ENCODE measurements at regions not wholly inside any gene's neighbourhood (a gene's known extent, or its start where the extent isn't known, plus 50 kb on each side); places are given as distances from the start of the nearest gene placed in this dataset.
A peak's percentile ranks its signal among the peaks of the same experiment; 100 is the strongest.
"Not testable (repeated sequence)": the region's sequence is repeated elsewhere in the genome, so short reads cannot be mapped to it uniquely, and the experiment has no call there.

GRCh38 chr3:3984053-3984452 is 184.8 kb downstream of the LRRN1 start:
- no peak overlapping the region for H3K27ac ChIP-seq (ENCODE audit: low read length)
- no peaks in the 10 kb centered on the region for H3K9me3 ChIP-seq (ENCODE audit: control insufficient read depth, low read length)
- WGBS = 90% methylated on average over 6 of the region's 6 CpGs
- DNase-seq = peak in 1 of 3 donors; percentile 20
- intact Hi-C loops (cut with DNase I) = no loop called here
- no peaks in the 10 kb centered on the region for H3K4me1 ChIP-seq (ENCODE audit: control insufficient read depth, insufficient read depth, low read length)
- ATAC-seq = no peak
- H3K4me3 ChIP-seq (ENCODE audit: low read length) = no peak overlapping the region
- H3K27me3 ChIP-seq (ENCODE audit: control insufficient read depth, insufficient read depth) = no peaks in the 10 kb centered on the region

DNA sequence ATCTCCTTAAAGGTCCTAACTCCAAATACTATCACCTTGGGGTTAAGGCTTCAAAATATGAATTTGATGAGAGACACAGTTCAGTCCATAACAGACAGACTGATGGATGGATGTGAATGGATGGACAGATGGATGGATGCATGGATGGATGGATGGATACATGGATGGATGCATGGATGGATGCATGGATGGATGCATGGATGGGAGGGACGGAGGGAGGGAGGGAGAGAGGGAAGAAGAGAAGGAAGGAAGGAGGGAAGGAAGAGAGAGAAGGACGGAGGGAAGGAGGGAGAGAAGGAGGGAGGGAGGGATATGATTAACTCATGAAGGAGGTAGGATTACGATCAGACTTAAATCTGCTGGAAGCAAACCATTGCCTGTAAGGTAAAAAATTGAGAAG is 192.4 kb downstream of the LRRN1 start:
- no peaks in the 10 kb centered on the region for H3K27me3 ChIP-seq (ENCODE audit: control insufficient read depth, insufficient read depth)
- intact Hi-C loops (cut with DNase I) = loop anchor here in 1 of 4 donors (10.0 kb wide), 1 partner anchor 787 kb away; no protein-coding TSS in a partner anchor
- no peak overlapping the region for H3K4me3 ChIP-seq (ENCODE audit: low read length)
- no peak overlapping the region for H3K27ac ChIP-seq (ENCODE audit: low read length)
- DNase-seq (no peak), ATAC-seq (no peak)
- no peaks in the 10 kb centered on the region for H3K9me3 ChIP-seq (ENCODE audit: control insufficient read depth, low read length)
- 79% methylated on average over 3 of the region's 3 CpGs for WGBS
- H3K4me1 ChIP-seq (ENCODE audit: control insufficient read depth, insufficient read depth, low read length) = no peaks in the 10 kb centered on the region

DNA sequence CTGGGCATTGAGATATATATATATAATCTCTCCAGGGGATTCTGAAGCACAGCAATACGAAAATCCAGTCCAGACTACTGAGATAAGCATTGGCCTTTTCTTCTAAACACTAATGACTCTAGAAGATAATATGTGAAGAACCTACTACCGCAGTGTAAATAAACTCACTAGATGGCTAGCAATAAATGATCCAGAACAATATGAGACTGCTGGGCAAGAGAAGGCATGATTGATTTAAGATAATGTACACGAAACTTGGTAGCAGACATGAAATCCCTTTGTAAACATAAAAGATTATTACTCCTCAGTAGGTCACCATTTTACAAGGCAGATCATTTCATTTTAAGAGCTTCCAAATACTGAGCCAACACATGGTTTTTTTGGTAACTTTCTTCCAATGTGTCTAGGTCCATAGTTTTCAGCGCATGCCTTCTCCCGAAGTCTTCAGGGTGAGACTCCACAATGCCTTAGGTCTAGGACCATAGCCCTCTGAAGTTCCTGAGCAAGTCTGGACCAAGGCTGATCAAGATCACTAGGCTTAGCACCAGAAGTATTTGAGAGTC is 193.2 kb downstream of the LRRN1 start:
- H3K27ac ChIP-seq (ENCODE audit: low read length) = no peak overlapping the region
- DNase-seq (no peak), ATAC-seq (no peak)
- no peaks in the 10 kb centered on the region for H3K9me3 ChIP-seq (ENCODE audit: control insufficient read depth, low read length)
- 79% methylated on average over 5 of the region's 5 CpGs for WGBS
- H3K27me3 ChIP-seq (ENCODE audit: control insufficient read depth, insufficient read depth) = no peaks in the 10 kb centered on the region
- no peak overlapping the region for H3K4me3 ChIP-seq (ENCODE audit: low read length)
- intact Hi-C loops (cut with DNase I) = loop anchor here in 1 of 4 donors (10.0 kb wide), 1 partner anchor 788 kb away; no protein-coding TSS in a partner anchor
- H3K4me1 ChIP-seq (ENCODE audit: control insufficient read depth, insufficient read depth, low read length) = no peaks in the 10 kb centered on the region

GRCh38 chr3:3998140-3998922 is 199.1 kb downstream of the LRRN1 start:
- H3K9me3 ChIP-seq (ENCODE audit: control insufficient read depth, low read length) = no peaks in the 10 kb centered on the region
- no peak overlapping the region for H3K27ac ChIP-seq (ENCODE audit: low read length)
- intact Hi-C loops (cut with DNase I) = loop anchor here in 1 of 4 donors (10.0 kb wide), 1 partner anchor 794 kb away; no protein-coding TSS in a partner anchor
- DNase-seq (no peak), ATAC-seq (no peak)
- 22% methylated on average over 5 of the region's 5 CpGs for WGBS
- no peak overlapping the region for H3K4me3 ChIP-seq (ENCODE audit: low read length)
- no peaks in the 10 kb centered on the region for H3K4me1 ChIP-seq (ENCODE audit: control insufficient read depth, insufficient read depth, low read length)
- H3K27me3 ChIP-seq (ENCODE audit: control insufficient read depth, insufficient read depth) = no peaks in the 10 kb centered on the region

- H3K4me1 ChIP-seq (ENCODE audit: control insufficient read depth, insufficient read depth, low read length); H3K9me3 ChIP-seq (ENCODE audit: control insufficient read depth, low read length); H3K27me3 ChIP-seq (ENCODE audit: control insufficient read depth, insufficient read depth); DNase-seq; H3K4me3 ChIP-seq (ENCODE audit: low read length); ATAC-seq; H3K27ac ChIP-seq (ENCODE audit: low read length): not testable (repeated sequence)
- intact Hi-C loops (cut with DNase I) = loop anchor here in 1 of 4 donors (10.0 kb wide), 1 partner anchor 795 kb away; no protein-coding TSS in a partner anchor
These were observed 200.1 kb downstream of the LRRN1 start for GRCh38 chr3:3999340-3999739.

DNA sequence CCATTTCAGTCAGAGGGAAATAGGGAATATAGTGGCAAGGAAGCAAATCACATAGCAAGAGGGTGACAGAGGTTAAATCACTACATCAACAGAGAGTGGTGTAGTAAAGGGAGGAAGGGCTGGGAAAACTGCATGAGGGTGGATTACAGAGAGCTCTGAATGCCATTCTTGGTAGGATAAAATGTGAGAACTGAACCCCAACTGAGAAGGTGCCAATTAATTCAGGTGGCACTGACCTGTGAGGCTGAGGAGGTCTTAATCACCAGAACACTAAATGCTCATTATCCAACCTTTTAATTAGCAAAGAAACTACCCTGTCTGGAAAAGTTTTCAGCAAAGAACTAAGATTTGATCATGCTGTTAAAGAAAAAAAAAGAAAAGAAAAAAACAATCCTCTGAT is 202.7 kb downstream of the LRRN1 start:
- Histone ChIP-seq H3K27me3 (ENCODE audit: control insufficient read depth, insufficient read depth) (no peaks in the 10 kb centered on the region), H3K4me3 (ENCODE audit: low read length) (no peak overlapping the region), H3K4me1 (ENCODE audit: control insufficient read depth, insufficient read depth, low read length) (no peaks in the 10 kb centered on the region), H3K9me3 (ENCODE audit: control insufficient read depth, low read length) (no peaks in the 10 kb centered on the region), H3K27ac (ENCODE audit: low read length) (no peak overlapping the region)
- intact Hi-C loops (cut with DNase I) = loop anchor here in 1 of 4 donors (5.0 kb wide), 1 partner anchor 800 kb away; no protein-coding TSS in a partner anchor
- ATAC-seq (no peak), DNase-seq (no peak)

DNA sequence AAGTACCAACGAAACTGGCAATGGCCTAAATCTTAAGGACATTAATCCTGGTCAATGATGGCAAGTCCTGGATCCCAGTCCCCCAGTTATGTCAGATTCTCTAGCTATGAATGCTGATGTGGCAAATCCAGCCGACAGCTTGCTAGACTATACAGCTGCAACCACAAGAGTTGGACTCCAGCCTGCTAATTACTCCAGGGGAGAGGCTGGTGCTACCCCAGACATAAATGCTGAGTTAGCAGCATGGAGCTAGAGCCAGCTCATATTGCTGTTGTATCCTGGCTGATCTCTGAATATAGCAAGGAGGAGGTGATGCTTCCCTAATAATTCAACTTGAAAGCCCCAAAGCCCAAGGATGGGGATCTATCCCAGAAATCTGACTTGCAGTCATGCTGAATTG is 207.1 kb downstream of the LRRN1 start:
- Histone ChIP-seq H3K9me3 (ENCODE audit: control insufficient read depth, low read length) (no peaks in the 10 kb centered on the region), H3K27ac (ENCODE audit: low read length) (no peak overlapping the region), H3K4me3 (ENCODE audit: low read length) (no peak overlapping the region), H3K27me3 (ENCODE audit: control insufficient read depth, insufficient read depth) (no peaks in the 10 kb centered on the region), H3K4me1 (ENCODE audit: control insufficient read depth, insufficient read depth, low read length) (no peaks in the 10 kb centered on the region)
- DNase-seq (no peak), ATAC-seq (no peak)
- intact Hi-C loops (cut with DNase I) = no loop called here
- WGBS = 79% methylated on average over 2 of the region's 2 CpGs

DNA sequence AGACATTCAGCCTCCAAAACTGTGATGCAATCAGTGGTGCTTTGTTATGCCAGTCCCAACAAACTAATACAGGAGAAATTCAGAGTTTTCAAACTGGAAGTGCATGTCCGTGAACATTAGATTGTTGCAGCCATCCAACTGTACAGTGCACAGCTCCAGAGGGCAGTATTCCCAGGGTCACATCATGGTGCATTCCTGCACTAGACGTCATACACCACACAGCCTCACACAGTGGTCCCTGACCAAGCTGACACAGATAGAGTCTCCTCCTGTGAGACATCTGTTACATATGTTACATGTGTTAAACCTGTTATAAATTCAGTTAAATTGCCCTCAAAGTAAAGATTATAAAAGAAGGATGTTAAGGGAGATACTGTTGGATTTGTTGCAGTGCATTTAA is 209.0 kb downstream of the LRRN1 start:
- WGBS = 73% methylated on average over 2 of the region's 2 CpGs
- no peak overlapping the region for H3K27ac ChIP-seq (ENCODE audit: low read length)
- intact Hi-C loops (cut with DNase I) = no loop called here
- no peaks in the 10 kb centered on the region for H3K27me3 ChIP-seq (ENCODE audit: control insufficient read depth, insufficient read depth)
- ATAC-seq (no peak), DNase-seq (no peak)
- H3K4me1 ChIP-seq (ENCODE audit: control insufficient read depth, insufficient read depth, low read length) = no peaks in the 10 kb centered on the region
- no peaks in the 10 kb centered on the region for H3K9me3 ChIP-seq (ENCODE audit: control insufficient read depth, low read length)
- no peak overlapping the region for H3K4me3 ChIP-seq (ENCODE audit: low read length)

DNA sequence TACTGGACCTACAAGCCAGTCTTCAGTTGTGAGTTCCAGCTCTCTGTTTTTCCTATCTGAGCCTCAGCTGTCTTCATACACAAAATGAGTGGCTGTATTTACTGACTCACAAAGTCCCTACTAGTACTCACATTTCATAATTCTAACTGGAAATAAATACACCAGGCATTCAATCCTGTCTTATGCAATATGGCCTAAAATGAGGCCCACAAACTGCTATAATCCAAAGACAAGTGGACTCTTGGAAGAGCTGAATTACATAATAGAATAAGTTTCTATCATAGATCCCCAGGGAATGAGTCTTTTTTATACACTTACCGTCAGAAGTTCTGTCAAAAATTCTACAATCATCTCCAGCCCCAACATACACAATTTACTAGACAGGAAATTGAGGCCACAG is 211.9 kb downstream of the LRRN1 start:
- H3K27ac ChIP-seq (ENCODE audit: low read length) = no peak overlapping the region
- H3K4me1 ChIP-seq (ENCODE audit: control insufficient read depth, insufficient read depth, low read length) = no peaks in the 10 kb centered on the region
- intact Hi-C loops (cut with DNase I) = no loop called here
- H3K9me3 ChIP-seq (ENCODE audit: control insufficient read depth, low read length) = no peaks in the 10 kb centered on the region
- DNase-seq = no peak
- ATAC-seq = no peak
- 44% methylated on average over 1 of the region's 1 CpG for WGBS
- H3K27me3 ChIP-seq (ENCODE audit: control insufficient read depth, insufficient read depth) = no peaks in the 10 kb centered on the region
- no peak overlapping the region for H3K4me3 ChIP-seq (ENCODE audit: low read length)

DNA sequence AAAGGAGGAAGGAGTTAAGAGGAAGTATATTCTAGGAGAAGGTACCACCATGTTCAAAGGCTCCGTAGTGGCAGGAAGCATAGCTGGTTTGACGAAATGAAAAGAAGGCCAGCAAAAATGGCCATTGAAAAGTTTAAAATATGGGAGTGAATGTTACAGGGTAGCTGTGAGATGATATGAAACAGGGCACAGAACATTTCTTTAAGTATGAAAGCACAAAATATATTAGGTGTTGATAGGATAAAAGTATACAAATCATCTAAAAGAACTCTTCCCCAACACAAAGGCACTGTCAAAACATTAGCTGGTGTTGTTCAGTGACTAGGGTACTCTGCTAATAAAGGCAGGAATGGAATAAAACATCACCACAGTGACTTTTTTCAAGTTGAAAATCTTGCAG is 216.2 kb downstream of the LRRN1 start:
- Histone ChIP-seq H3K9me3 (ENCODE audit: control insufficient read depth, low read length) (no peaks in the 10 kb centered on the region), H3K4me3 (ENCODE audit: low read length) (no peak overlapping the region), H3K27ac (ENCODE audit: low read length) (no peak overlapping the region), H3K27me3 (ENCODE audit: control insufficient read depth, insufficient read depth) (no peaks in the 10 kb centered on the region), H3K4me1 (ENCODE audit: control insufficient read depth, insufficient read depth, low read length) (no peaks in the 10 kb centered on the region)
- 60% methylated on average over 2 of the region's 2 CpGs for WGBS
- intact Hi-C loops (cut with DNase I) = no loop called here
- no peak for ATAC-seq
- no peak for DNase-seq

DNA sequence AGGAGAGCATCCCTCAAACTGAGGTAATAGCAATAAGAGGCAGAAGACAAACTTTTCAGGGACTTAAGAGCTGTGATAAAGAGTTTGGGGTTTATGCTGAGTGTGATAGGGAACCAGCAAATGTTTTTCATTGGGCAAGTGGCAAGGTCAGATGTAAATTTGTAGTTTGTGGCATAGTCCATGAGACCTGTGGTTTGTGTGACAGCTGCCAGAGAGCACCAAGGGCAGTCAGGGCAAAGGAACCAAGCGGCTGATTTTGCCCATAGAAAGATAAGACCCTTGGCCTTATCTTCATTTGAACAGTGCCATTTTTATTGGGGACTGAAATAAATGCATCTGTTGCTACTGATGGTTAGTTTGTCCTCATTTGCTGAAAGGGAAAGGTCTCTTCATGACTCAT is 220.3 kb downstream of the LRRN1 start:
- Histone ChIP-seq H3K9me3 (ENCODE audit: control insufficient read depth, low read length) (no peaks in the 10 kb centered on the region), H3K4me1 (ENCODE audit: control insufficient read depth, insufficient read depth, low read length) (no peaks in the 10 kb centered on the region), H3K4me3 (ENCODE audit: low read length) (no peak overlapping the region), H3K27ac (ENCODE audit: low read length) (no peak overlapping the region), H3K27me3 (ENCODE audit: control insufficient read depth, insufficient read depth) (no peaks in the 10 kb centered on the region)
- DNase-seq = no peak
- no peak for ATAC-seq
- intact Hi-C loops (cut with DNase I) = no loop called here
- WGBS = 28% methylated on average over 1 of the region's 1 CpG
